CD14-positive monocyte (primary cell): ENCODE measurements at regions not wholly inside any gene's neighbourhood (a gene's known extent, or its start where the extent isn't known, plus 50 kb on each side); places are given as distances from the start of the nearest gene placed in this dataset.

Source experiments
- DNase-seq, 3 donors: peaks; one replicate each; pipeline ENCODE4 v3.0.0-alpha.2; 2011 to 2022
- H2AFZ ChIP-seq: 2 replicates; pipeline ENCODE4 v1.6.0; 2012; ENCODE audit warnings: mild to moderate bottlenecking, low read depth, low read length, inconsistent platforms; ENCODE audit not compliant: insufficient read depth, poor library complexity, severe bottlenecking
- H3K27ac ChIP-seq, 2 donors: 1 replicate in 1 of 2; 2 replicates in 1 of 2; pipeline ENCODE4 v1.5.1; 2012 to 2013; ENCODE audit warnings: low read length in 2 of 2, control low read depth in 1 of 2, inconsistent platforms in 1 of 2, low read depth in 1 of 2, mild to moderate bottlenecking in 1 of 2
- H3K27me3 ChIP-seq, 2 donors: one replicate each; pipeline versions ENCODE4 v1.6.0 to v1.6.1; 2011 to 2013; ENCODE audit warnings: low read length in 2 of 2; ENCODE audit not compliant: control insufficient read depth in 2 of 2, insufficient read depth in 2 of 2
- H3K36me3 ChIP-seq, 2 donors: replicated peaks in 1 of 2; 1 replicate in 1 of 2; 2 replicates in 1 of 2; pipeline versions ENCODE4 v1.5.1 to v1.6.1; 2012 to 2013; ENCODE audit warnings: low read length in 2 of 2, control low read depth in 1 of 2, inconsistent platforms in 1 of 2, mild to moderate bottlenecking in 1 of 2; ENCODE audit not compliant: insufficient read depth in 2 of 2, control insufficient read depth in 1 of 2
- H3K4me1 ChIP-seq, 2 donors: 1 replicate in 1 of 2; 2 replicates in 1 of 2; pipeline versions ENCODE4 v1.5.1 to v1.6.1; 2012 to 2013; ENCODE audit warnings: low read length in 2 of 2, control low read depth in 1 of 2, inconsistent platforms in 1 of 2, mild to moderate bottlenecking in 1 of 2, moderate library complexity in 1 of 2; ENCODE audit not compliant: insufficient read depth in 2 of 2, control insufficient read depth in 1 of 2
- H3K4me2 ChIP-seq: replicated peaks from 2 replicates; pipeline ENCODE3; 2012; ENCODE audit warnings: low read length, moderate library complexity, mild to moderate bottlenecking; ENCODE audit not compliant: poor library complexity, severe bottlenecking; ENCODE audit errors: extremely low read depth
- H3K4me3 ChIP-seq, 3 experiments: fragments of 200-600 bp in 1 of 3; sonication (generic) in 1 of 3; replicated peaks in 1 of 3; 1 replicate in 2 of 3; 2 replicates in 1 of 3; pipeline ENCODE4 v1.5.1; 2011 to 2013; ENCODE audit warnings: low read length in 3 of 3, mild to moderate bottlenecking in 3 of 3, control low read depth in 2 of 3, low read depth in 2 of 3, inconsistent platforms in 1 of 3, moderate library complexity in 1 of 3
- H3K79me2 ChIP-seq: 2 replicates; pipeline ENCODE4 v1.6.0; 2012; ENCODE audit warnings: mild to moderate bottlenecking, control low read depth, inconsistent platforms, low read length, moderate library complexity; ENCODE audit not compliant: insufficient read depth
- H3K9ac ChIP-seq: 2 replicates; pipeline ENCODE4 v1.6.0; 2017; ENCODE audit warnings: low read length, mild to moderate bottlenecking; ENCODE audit not compliant: insufficient read depth, poor library complexity, severe bottlenecking
- H3K9me3 ChIP-seq, 2 donors: replicated peaks in 1 of 2; 1 replicate in 1 of 2; 2 replicates in 1 of 2; pipeline versions ENCODE4 v1.5.1 to v1.6.1; 2012 to 2013; ENCODE audit warnings: low read length in 2 of 2, control low read depth in 1 of 2; ENCODE audit not compliant: control insufficient read depth in 1 of 2, insufficient read depth in 1 of 2
- H4K20me1 ChIP-seq: 2 replicates; pipeline ENCODE4 v1.6.0; 2012; ENCODE audit warnings: mild to moderate bottlenecking, low read length, control low read depth, moderate library complexity; ENCODE audit not compliant: insufficient read depth
- H3K27ac Mint-ChIP-seq, 7 donors: one replicate each; pipeline ENCODE4 v1.8.0; 2020; ENCODE audit warnings: mild to moderate bottlenecking in 7 of 7, mixed read lengths in 7 of 7, moderate library complexity in 6 of 7, inconsistent platforms in 2 of 7
- H3K27me3 Mint-ChIP-seq, 3 donors: one replicate each; pipeline ENCODE4 v1.8.0; 2021 to 2022; ENCODE audit warnings: low read depth in 3 of 3, mild to moderate bottlenecking in 3 of 3, mixed read lengths in 3 of 3, moderate library complexity in 3 of 3, inconsistent platforms in 1 of 3
- H3K36me3 Mint-ChIP-seq, 2 donors: one replicate each; pipeline ENCODE4 v1.8.0; 2020; ENCODE audit warnings: mixed read lengths in 2 of 2, inconsistent platforms in 1 of 2, mild to moderate bottlenecking in 1 of 2
- H3K4me1 Mint-ChIP-seq: one replicate; pipeline ENCODE4 v1.8.0; 2020; ENCODE audit warnings: mild to moderate bottlenecking, mixed read lengths
- H3K4me3 Mint-ChIP-seq, 2 donors: one replicate each; pipeline ENCODE4 v1.8.0; 2020; ENCODE audit warnings: mild to moderate bottlenecking in 2 of 2, mixed read lengths in 2 of 2, moderate library complexity in 1 of 2
- H3K9me3 Mint-ChIP-seq, 7 donors: one replicate each; pipeline ENCODE4 v1.8.0; 2020 to 2022; ENCODE audit warnings: mixed read lengths in 7 of 7, mild to moderate bottlenecking in 6 of 7, moderate library complexity in 6 of 7, inconsistent platforms in 2 of 7
- CTCF ChIP-seq: fragments of 200-600 bp; IDR thresholded peaks from one replicate; pipeline ENCODE4 v1.8.0; 2022; ENCODE audit warnings: antibody characterized with exemption, mild to moderate bottlenecking
- WGBS: methylation state at CpG from one replicate; pipeline ENCODE4 v1.1.5; 2013; ENCODE audit warnings: missing lambda C conversion rate; ENCODE audit not compliant: insufficient coverage; 5-methylcytosine and 5-hydroxymethylcytosine counted together
- intact Hi-C, 2 donors: fragments of 100-400 bp; cut with micrococcal nuclease; formaldehyde crosslinking; loops; one replicate each; pipeline versions ENCODE4 v1.15.0 to v1.15.1; 2023

DNA sequence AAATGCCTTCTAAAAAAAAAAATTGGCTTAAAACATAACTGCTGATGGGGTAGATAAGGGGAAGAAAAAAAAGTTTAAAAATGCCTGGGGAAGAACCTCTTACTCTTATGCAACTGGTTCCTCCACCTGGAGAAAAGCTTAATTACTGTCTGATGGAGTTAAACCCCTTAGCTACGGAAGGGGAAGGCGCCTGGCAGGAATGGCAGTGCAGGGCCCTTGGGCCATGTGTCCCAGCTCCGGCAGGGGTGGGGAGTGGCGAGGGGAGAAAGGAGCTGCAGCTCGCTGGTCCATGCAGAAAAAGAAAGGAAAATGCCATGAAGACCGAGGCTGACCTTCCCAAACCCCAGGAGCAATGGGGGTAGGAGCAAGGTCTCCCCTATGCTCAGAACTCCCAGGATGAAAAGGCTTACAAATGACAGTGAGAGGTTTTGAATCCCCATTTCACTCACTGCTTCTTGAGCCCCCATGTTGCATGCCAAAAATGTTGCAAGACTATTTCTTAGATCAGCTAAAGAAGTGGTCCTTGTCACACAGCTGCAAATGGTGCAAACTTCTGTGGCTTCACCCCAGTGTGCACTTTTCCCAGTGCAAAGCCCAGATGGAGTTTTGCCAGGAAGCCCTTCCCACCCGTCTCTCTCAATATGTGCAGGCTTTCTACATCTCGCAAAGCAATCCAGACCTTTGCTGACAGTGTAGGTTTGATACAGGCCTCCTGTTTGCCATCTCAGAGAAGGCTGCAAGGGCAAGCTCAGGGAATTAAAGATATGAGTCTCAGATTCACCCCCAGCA lies 204.8 kb upstream of the CT83 start:
- Histone ChIP-seq H4K20me1 (no peaks in the 10 kb centered on the region), H3K36me3 (no peaks in the 10 kb centered on the region), H3K9ac (no peak overlapping the region), H2AFZ (no peak overlapping the region), H3K4me3 (no peak overlapping the region), H3K27ac (no peak overlapping the region), H3K27me3 (no peaks in the 10 kb centered on the region), H3K79me2 (no peaks in the 10 kb centered on the region), H3K9me3 (no peaks in the 10 kb centered on the region), H3K4me1 (no peaks in the 10 kb centered on the region), H3K4me2 (no peak overlapping the region)
- Mint-ChIP-seq H3K9me3 (peaks cover 0 to 4% (median 0%) of the 10 kb centered on the region in 7 donors), H3K27me3 (peaks cover 0 to 2% (median 0%) of the 10 kb centered on the region in 3 donors), H3K4me1 (no peaks in the 10 kb centered on the region), H3K27ac (no peak overlapping the region), H3K36me3 (no peaks in the 10 kb centered on the region), H3K4me3 (no peak overlapping the region)
- 80% methylated on average over 1 of the region's 8 CpGs for WGBS
- no peak for TF ChIP-seq CTCF
- intact Hi-C loops, result no loop called here
- no peak for DNase-seq

DNA sequence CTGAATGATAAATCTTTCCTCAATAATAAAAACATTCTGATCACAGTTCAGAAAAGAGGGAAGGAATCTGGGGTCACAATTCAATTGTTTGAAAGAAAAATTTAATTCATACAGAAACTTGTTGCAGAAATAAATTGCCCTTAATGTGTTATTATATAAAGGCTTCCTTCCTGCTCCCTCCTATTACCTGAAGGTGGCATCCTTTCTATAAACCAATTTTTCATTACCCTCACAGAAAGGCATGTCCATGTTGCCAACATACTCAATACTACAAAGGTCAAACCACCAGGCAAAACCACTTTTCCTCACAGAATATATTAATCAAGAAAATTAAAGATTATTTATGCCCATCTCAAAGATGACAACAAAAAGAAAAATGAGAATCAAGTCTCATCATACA lies 194.3 kb upstream of the CT83 start:
- Histone ChIP-seq H2AFZ (no peak overlapping the region), H3K27me3 (no peaks in the 10 kb centered on the region), H3K9me3 (peaks cover 0 to 6% of the 10 kb centered on the region in 2 donors), H3K4me2 (no peak overlapping the region), H3K27ac (no peak overlapping the region), H4K20me1 (no peaks in the 10 kb centered on the region), H3K4me1 (no peaks in the 10 kb centered on the region), H3K4me3 (no peak overlapping the region), H3K9ac (no peak overlapping the region), H3K36me3 (no peaks in the 10 kb centered on the region), H3K79me2 (no peaks in the 10 kb centered on the region)
- Mint-ChIP-seq H3K27me3 (no peaks in the 10 kb centered on the region), H3K36me3 (no peaks in the 10 kb centered on the region), H3K4me1 (no peaks in the 10 kb centered on the region), H3K4me3 (no peak overlapping the region), H3K9me3 (peaks cover 0 to 7% (median 3%) of the 10 kb centered on the region in 7 donors), H3K27ac (no peak overlapping the region)
- intact Hi-C loops, result no loop called here
- TF ChIP-seq CTCF, result no peak
- no peak for DNase-seq
